ENCODE measurements at regions not wholly inside any gene's neighbourhood (a gene's known extent, or its start where the extent isn't known, plus 50 kb on each side); places are given as distances from the start of the nearest gene placed in this dataset.

GRCh38 chr11:86193297-86194095 is 51.1 kb upstream of the EED start:
- TF ChIP-seq, protein P1, sequence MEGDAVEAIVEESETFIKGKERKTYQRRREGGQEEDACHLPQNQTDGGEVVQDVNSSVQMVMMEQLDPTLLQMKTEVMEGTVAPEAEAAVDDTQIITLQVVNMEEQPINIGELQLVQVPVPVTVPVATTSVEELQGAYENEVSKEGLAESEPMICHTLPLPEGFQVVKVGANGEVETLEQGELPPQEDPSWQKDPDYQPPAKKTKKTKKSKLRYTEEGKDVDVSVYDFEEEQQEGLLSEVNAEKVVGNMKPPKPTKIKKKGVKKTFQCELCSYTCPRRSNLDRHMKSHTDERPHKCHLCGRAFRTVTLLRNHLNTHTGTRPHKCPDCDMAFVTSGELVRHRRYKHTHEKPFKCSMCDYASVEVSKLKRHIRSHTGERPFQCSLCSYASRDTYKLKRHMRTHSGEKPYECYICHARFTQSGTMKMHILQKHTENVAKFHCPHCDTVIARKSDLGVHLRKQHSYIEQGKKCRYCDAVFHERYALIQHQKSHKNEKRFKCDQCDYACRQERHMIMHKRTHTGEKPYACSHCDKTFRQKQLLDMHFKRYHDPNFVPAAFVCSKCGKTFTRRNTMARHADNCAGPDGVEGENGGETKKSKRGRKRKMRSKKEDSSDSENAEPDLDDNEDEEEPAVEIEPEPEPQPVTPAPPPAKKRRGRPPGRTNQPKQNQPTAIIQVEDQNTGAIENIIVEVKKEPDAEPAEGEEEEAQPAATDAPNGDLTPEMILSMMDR (IDR thresholded peaks at IDR 0.05 in 8 of 11, conservative IDR thresholded peaks at IDR 0.05 in 3 of 11): peak; percentile 60 to 91 (median 79)
- no peak for TF ChIP-seq POLR2A (IDR thresholded peaks at IDR 0.05)
- peak in 1 of 3 donors; percentile 76 for TF ChIP-seq POLR2AphosphoS5 (IDR thresholded peaks at IDR 0.05)

All from spleen (tissue), 7 donors.